GM21737 (cell line): ENCODE measurements at regions not wholly inside any gene's neighbourhood (a gene's known extent, or its start where the extent isn't known, plus 50 kb on each side); places are given as distances from the start of the nearest gene placed in this dataset.
"Not testable (repeated sequence)": the region's sequence is repeated elsewhere in the genome, so short reads cannot be mapped to it uniquely, and the experiment has no call there.

Experiments used
- ATAC-seq: cut with Tn5 transposase; IDR thresholded peaks from one replicate; pipeline ENCODE4 v1.9.1; 2021; ENCODE audit warnings: mild to moderate bottlenecking, moderate library complexity; ENCODE audit not compliant: unreplicated experiment

GRCh38 chr20:30384841-30385240, 872.6 kb upstream of the DEFB115 start:
- not testable (repeated sequence) for ATAC-seq

- not testable (repeated sequence) for ATAC-seq
These were observed 871.4 kb upstream of the DEFB115 start for GRCh38 chr20:30386099-30386498.

GRCh38 chr20:30387823-30388222, 869.6 kb upstream of the DEFB115 start:
- not testable (repeated sequence) for ATAC-seq

- ATAC-seq, result not testable (repeated sequence)
These were observed 863.9 kb upstream of the DEFB115 start for GRCh38 chr20:30393523-30393922.

DNA sequence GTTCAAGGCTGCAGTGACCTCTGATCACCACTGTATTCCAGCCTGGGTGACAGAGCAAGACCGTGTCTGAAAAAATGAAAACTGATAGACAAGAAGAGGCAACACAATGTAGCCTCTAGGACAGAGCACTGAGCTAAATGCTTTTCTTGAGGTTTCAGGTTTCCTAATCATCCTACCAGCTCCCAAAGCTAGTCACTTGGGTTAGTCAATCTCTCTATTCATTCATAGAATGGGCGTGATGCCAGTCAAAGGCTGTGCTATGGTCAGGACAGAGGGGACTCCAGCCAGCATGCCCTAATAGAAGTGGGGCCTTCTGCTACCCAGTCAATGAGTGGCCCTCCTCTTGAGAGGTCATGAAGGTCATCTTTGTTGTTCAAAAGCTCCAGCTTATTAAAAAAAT, 860.4 kb upstream of the DEFB115 start:
- ATAC-seq, result not testable (repeated sequence)

- not testable (repeated sequence) for ATAC-seq
These were observed 852.4 kb upstream of the DEFB115 start for GRCh38 chr20:30405061-30405460.

- not testable (repeated sequence) for ATAC-seq
These were observed 851.9 kb upstream of the DEFB115 start for GRCh38 chr20:30405585-30405984.

- not testable (repeated sequence) for ATAC-seq
These were observed 851.1 kb upstream of the DEFB115 start for GRCh38 chr20:30406370-30406769.

DNA sequence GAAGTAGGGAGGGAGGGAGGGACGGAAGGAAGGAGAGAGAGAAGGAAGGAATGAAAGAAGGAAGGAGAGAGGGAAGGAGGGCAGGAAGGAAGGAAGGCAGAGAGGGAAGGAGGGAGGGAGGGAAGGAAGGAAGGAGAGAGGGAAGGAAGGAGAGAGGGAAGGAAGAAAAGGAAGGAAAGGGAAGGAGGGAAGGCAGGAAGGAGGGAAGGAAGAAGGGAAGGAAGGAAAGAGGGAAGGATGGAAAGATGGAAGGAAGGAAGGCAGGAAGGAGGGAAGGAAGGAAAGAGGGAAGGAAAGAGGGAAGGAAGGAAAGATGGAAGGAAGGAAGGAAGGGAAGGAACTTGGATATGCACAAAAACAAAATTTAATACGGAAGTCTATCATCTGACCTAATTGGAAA, 844.5 kb upstream of the DEFB115 start:
- ATAC-seq, result no peak

GRCh38 chr20:30417387-30417786, 840.1 kb upstream of the DEFB115 start:
- not testable (repeated sequence) for ATAC-seq

GRCh38 chr20:30418378-30418777, 839.1 kb upstream of the DEFB115 start:
- ATAC-seq, result not testable (repeated sequence)

GRCh38 chr20:30419466-30419865, 838.0 kb upstream of the DEFB115 start:
- ATAC-seq, result no peak

GRCh38 chr20:30419871-30420420, 837.5 kb upstream of the DEFB115 start:
- not testable (repeated sequence) for ATAC-seq
